SH-SY5Y (cell line): ENCODE measurements at regions not wholly inside any gene's neighbourhood (a gene's known extent, or its start where the extent isn't known, plus 50 kb on each side); places are given as distances from the start of the nearest gene placed in this dataset.

Experiments used
- GATA2 ChIP-seq: IDR thresholded peaks from 2 replicates; pipeline ENCODE4 v1.6.1; 2011; ENCODE audit warnings: mild to moderate bottlenecking, low read depth, low read length
- GATA3 ChIP-seq: IDR thresholded peaks from 2 replicates; pipeline ENCODE4 v1.6.1; 2011; ENCODE audit warnings: low read depth, mild to moderate bottlenecking, low read length, moderate library complexity

- no peak for TF ChIP-seq GATA2
- TF ChIP-seq GATA3: no peak
Measured at GRCh38 chr3:135618123-135618522, 347.4 kb upstream of the PPP2R3A start.
